ENCODE measurements at regions not wholly inside any gene's neighbourhood (a gene's known extent, or its start where the extent isn't known, plus 50 kb on each side); places are given as distances from the start of the nearest gene placed in this dataset.

DNA sequence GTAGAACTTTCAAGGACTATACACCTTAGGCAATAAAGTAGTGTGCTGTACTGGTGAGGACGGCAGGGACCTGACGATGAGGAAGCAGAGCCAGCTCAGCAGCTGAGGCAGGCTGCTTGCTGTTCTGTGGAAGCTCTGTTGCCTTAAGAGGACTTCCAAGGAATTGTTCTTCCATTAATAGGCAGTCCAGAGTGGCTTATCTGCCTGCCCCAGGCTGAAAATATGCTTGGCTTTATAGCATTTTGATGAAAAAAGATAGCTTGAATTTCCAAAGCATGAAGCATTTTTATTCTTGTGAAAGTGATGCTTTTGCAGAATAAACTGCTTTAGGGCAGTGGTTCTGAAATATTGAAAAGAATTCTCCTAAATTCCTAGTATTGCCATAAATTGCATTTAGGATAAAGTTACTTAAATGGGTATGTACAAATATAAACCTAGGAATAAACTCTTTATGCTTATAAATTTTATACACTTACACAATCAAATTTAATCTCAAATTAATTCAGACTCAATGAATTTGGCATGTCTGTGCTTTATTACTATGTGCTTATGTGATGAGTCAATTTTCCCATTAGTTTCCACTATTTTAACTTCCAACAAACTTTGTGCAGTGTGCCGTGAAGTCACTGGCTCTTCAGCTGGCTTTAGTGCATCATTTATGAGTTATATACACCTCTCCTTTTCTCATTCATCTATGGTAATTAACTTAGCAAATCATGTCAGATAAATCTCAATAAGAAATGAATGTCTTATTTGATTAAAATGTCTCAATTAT is 231.0 kb upstream of the RASGRP1 start:
- TF ChIP-seq, protein P1, sequence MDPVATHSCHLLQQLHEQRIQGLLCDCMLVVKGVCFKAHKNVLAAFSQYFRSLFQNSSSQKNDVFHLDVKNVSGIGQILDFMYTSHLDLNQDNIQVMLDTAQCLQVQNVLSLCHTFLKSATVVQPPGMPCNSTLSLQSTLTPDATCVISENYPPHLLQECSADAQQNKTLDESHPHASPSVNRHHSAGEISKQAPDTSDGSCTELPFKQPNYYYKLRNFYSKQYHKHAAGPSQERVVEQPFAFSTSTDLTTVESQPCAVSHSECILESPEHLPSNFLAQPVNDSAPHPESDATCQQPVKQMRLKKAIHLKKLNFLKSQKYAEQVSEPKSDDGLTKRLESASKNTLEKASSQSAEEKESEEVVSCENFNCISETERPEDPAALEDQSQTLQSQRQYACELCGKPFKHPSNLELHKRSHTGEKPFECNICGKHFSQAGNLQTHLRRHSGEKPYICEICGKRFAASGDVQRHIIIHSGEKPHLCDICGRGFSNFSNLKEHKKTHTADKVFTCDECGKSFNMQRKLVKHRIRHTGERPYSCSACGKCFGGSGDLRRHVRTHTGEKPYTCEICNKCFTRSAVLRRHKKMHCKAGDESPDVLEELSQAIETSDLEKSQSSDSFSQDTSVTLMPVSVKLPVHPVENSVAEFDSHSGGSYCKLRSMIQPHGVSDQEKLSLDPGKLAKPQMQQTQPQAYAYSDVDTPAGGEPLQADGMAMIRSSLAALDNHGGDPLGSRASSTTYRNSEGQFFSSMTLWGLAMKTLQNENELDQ (CRISPR knock-in tag; IDR thresholded peaks at IDR 0.05; ENCODE audit: borderline replicate concordance), result no peak
- TF ChIP-seq, protein P2, sequence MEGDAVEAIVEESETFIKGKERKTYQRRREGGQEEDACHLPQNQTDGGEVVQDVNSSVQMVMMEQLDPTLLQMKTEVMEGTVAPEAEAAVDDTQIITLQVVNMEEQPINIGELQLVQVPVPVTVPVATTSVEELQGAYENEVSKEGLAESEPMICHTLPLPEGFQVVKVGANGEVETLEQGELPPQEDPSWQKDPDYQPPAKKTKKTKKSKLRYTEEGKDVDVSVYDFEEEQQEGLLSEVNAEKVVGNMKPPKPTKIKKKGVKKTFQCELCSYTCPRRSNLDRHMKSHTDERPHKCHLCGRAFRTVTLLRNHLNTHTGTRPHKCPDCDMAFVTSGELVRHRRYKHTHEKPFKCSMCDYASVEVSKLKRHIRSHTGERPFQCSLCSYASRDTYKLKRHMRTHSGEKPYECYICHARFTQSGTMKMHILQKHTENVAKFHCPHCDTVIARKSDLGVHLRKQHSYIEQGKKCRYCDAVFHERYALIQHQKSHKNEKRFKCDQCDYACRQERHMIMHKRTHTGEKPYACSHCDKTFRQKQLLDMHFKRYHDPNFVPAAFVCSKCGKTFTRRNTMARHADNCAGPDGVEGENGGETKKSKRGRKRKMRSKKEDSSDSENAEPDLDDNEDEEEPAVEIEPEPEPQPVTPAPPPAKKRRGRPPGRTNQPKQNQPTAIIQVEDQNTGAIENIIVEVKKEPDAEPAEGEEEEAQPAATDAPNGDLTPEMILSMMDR (CRISPR knock-in tag; IDR thresholded peaks at IDR 0.05), result no peak
- TF ChIP-seq ZNF350 (CRISPR knock-in tag; IDR thresholded peaks at IDR 0.05; ENCODE audit: borderline replicate concordance, low read depth), result no peak
- no peak for TF ChIP-seq PITX1 (CRISPR knock-in tag; IDR thresholded peaks at IDR 0.05)
- TF ChIP-seq, protein P3, sequence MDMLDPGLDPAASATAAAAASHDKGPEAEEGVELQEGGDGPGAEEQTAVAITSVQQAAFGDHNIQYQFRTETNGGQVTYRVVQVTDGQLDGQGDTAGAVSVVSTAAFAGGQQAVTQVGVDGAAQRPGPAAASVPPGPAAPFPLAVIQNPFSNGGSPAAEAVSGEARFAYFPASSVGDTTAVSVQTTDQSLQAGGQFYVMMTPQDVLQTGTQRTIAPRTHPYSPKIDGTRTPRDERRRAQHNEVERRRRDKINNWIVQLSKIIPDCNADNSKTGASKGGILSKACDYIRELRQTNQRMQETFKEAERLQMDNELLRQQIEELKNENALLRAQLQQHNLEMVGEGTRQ (IDR thresholded peaks at IDR 0.05; ENCODE audit: low read depth, low read length), result no peak
- TF ChIP-seq, protein P3 (CRISPR knock-in tag; IDR thresholded peaks at IDR 0.05; ENCODE audit: borderline replicate concordance), result no peak
- TF ChIP-seq, protein P4, sequence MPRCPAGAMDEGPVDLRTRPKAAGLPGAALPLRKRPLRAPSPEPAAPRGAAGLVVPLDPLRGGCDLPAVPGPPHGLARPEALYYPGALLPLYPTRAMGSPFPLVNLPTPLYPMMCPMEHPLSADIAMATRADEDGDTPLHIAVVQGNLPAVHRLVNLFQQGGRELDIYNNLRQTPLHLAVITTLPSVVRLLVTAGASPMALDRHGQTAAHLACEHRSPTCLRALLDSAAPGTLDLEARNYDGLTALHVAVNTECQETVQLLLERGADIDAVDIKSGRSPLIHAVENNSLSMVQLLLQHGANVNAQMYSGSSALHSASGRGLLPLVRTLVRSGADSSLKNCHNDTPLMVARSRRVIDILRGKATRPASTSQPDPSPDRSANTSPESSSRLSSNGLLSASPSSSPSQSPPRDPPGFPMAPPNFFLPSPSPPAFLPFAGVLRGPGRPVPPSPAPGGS (CRISPR knock-in tag; IDR thresholded peaks at IDR 0.05), result no peak
- no peak for TF ChIP-seq POLR2A (IDR thresholded peaks at IDR 0.05; ENCODE audit: insufficient read depth in 1 of 2, low read depth in 2 of 2, low read length in 2 of 2)
- TF ChIP-seq ZBTB8A (CRISPR knock-in tag; IDR thresholded peaks at IDR 0.05; ENCODE audit: borderline replicate concordance, low read depth), result no peak
- no peak for TF ChIP-seq ZNF274 (CRISPR knock-in tag; IDR thresholded peaks at IDR 0.05)
- no peak for TF ChIP-seq LCORL (IDR thresholded peaks at IDR 0.05)
- no peak for TF ChIP-seq LCORL (CRISPR knock-in tag; IDR thresholded peaks at IDR 0.05)
- no peak for TF ChIP-seq PCBP2 (optimal IDR thresholded peaks at IDR 0.05; ENCODE audit: low read depth, low read length, poor library complexity, severe bottlenecking)
